Sigmoid colon (tissue), 4 donors: ENCODE measurements at regions not wholly inside any gene's neighbourhood (a gene's known extent, or its start where the extent isn't known, plus 50 kb on each side); places are given as distances from the start of the nearest gene placed in this dataset.

ENCODE experiments used
- EP300 ChIP-seq, 4 donors: sonication (generic); formaldehyde crosslinking; IDR thresholded peaks; one replicate each; pipeline ENCODE4 v1.6.1; 2017; ENCODE audit warnings: antibody characterized with exemption in 4 of 4
- POLR2A ChIP-seq, 2 donors: fragments of 450-650 bp; IDR thresholded peaks; one replicate each; pipeline ENCODE4 v1.6.1; 2016; ENCODE audit warnings: antibody characterized with exemption in 2 of 2, mild to moderate bottlenecking in 2 of 2, moderate library complexity in 2 of 2
- POLR2AphosphoS5 ChIP-seq, 4 donors: sonication (generic); formaldehyde crosslinking; IDR thresholded peaks; one replicate each; pipeline ENCODE4 v1.6.1; 2017; ENCODE audit warnings: antibody characterized with exemption in 4 of 4
- TF ChIP-seq, protein P1 (sequence below), 4 experiments: fragments of 450-650 bp in 3 of 4; fragments of 200-600 bp in 1 of 4; IDR thresholded peaks; one replicate each; pipeline ENCODE4 v1.5.1; 2016 to 2019; ENCODE audit warnings: antibody characterized with exemption in 4 of 4, mild to moderate bottlenecking in 3 of 4, moderate library complexity in 2 of 4

DNA sequence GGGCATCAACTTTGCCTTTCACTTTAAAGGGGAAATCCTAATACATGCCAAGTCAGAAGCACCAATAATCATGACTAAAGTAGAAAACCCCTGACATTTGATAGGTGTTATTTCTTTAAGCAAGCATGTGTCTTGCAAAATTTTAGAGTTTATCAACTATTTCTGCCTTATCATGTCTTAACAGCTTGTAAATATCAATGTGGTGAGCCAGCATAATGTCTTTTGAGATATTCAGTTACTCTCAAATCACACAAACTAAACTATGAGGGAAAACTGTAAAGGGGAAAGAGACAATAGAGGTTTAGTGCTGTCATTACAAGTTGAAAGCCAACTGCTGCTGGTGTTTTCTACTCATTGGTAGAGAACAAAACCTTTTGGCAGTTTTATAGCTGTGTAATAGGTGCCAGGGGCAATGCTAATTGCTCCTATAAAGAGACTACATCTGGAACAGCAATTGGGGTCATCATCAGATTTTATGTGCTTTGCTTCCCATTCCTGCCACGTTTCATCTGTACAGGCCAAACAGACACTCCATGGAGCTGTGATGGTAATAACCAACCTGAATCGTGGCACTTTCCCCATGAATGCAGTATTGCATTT, 1027.4 kb downstream of the FSCB start:
- TF ChIP-seq, protein P1, sequence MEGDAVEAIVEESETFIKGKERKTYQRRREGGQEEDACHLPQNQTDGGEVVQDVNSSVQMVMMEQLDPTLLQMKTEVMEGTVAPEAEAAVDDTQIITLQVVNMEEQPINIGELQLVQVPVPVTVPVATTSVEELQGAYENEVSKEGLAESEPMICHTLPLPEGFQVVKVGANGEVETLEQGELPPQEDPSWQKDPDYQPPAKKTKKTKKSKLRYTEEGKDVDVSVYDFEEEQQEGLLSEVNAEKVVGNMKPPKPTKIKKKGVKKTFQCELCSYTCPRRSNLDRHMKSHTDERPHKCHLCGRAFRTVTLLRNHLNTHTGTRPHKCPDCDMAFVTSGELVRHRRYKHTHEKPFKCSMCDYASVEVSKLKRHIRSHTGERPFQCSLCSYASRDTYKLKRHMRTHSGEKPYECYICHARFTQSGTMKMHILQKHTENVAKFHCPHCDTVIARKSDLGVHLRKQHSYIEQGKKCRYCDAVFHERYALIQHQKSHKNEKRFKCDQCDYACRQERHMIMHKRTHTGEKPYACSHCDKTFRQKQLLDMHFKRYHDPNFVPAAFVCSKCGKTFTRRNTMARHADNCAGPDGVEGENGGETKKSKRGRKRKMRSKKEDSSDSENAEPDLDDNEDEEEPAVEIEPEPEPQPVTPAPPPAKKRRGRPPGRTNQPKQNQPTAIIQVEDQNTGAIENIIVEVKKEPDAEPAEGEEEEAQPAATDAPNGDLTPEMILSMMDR (IDR thresholded peaks at IDR 0.05) = no peak
- TF ChIP-seq POLR2AphosphoS5 (IDR thresholded peaks at IDR 0.05) = no peak
- TF ChIP-seq POLR2A (IDR thresholded peaks at IDR 0.05) = no peak
- TF ChIP-seq EP300 (IDR thresholded peaks at IDR 0.05) = no peak
